ENCODE measurements at regions not wholly inside any gene's neighbourhood (a gene's known extent, or its start where the extent isn't known, plus 50 kb on each side); places are given as distances from the start of the nearest gene placed in this dataset.

GRCh38 chr1:209356976-209357377 is 226.5 kb upstream of the CAMK1G start:
- Mint-ChIP-seq H3K4me1 (ENCODE audit: low read depth) (no peaks in the 10 kb centered on the region), H3K4me3 (no peak overlapping the region), H3K27ac (no peak overlapping the region), H3K27me3 (no peaks in the 10 kb centered on the region), H3K9me3 (no peaks in the 10 kb centered on the region), H3K36me3 (ENCODE audit: low read depth) (no peaks in the 10 kb centered on the region)
- ATAC-seq (ENCODE audit: poor library complexity), result no peak
- ChIA-PET POLR2A (no interaction called here), CTCF (no interaction called here)
- no peak overlapping the region for H3K4me3 ChIP-seq (ENCODE audit: low read length)
- H3K9me3 ChIP-seq (ENCODE audit: control insufficient read depth in 1 of 2, insufficient read depth in 1 of 2, low read length in 2 of 2), result no peaks in the 10 kb centered on the region
- intact Hi-C loops (cut with DNase I, micrococcal nuclease), result no loop called here
- no peaks in the 10 kb centered on the region for H3K4me1 ChIP-seq (ENCODE audit: insufficient read depth, low read length)
- H3K36me3 ChIP-seq (ENCODE audit: insufficient read depth, low read length), result no peaks in the 10 kb centered on the region
- H3K27me3 ChIP-seq (ENCODE audit: control insufficient read depth in 1 of 2, insufficient read depth in 2 of 2, low read length in 2 of 2), result peaks cover 0 to 3% of the 10 kb centered on the region in 2 experiments
- DNase-seq, result no peak
- no peak overlapping the region for H3K27ac ChIP-seq (ENCODE audit: low read depth in 1 of 2, low read length in 2 of 2)
- no peak for TF ChIP-seq CTCF (IDR thresholded peaks at IDR 0.05)

GRCh38 chr1:209363112-209363511 is 220.4 kb upstream of the CAMK1G start:
- Mint-ChIP-seq H3K4me1 (ENCODE audit: low read depth) (no peaks in the 10 kb centered on the region), H3K36me3 (ENCODE audit: low read depth) (no peaks in the 10 kb centered on the region), H3K27me3 (no peaks in the 10 kb centered on the region), H3K4me3 (no peak overlapping the region), H3K27ac (no peak overlapping the region), H3K9me3 (no peaks in the 10 kb centered on the region)
- DNase-seq (no peak), ATAC-seq (ENCODE audit: poor library complexity) (no peak)
- Histone ChIP-seq H3K27me3 (ENCODE audit: control insufficient read depth in 1 of 2, insufficient read depth in 2 of 2, low read length in 2 of 2) (peaks cover 0 to 3% of the 10 kb centered on the region in 2 experiments), H3K4me3 (ENCODE audit: low read length) (no peak overlapping the region), H3K27ac (ENCODE audit: low read depth in 1 of 2, low read length in 2 of 2) (no peak overlapping the region), H3K9me3 (ENCODE audit: control insufficient read depth in 1 of 2, insufficient read depth in 1 of 2, low read length in 2 of 2) (no peaks in the 10 kb centered on the region), H3K36me3 (ENCODE audit: insufficient read depth, low read length) (no peaks in the 10 kb centered on the region), H3K4me1 (ENCODE audit: insufficient read depth, low read length) (no peaks in the 10 kb centered on the region)
- TF ChIP-seq CTCF (IDR thresholded peaks at IDR 0.05), result no peak
- ChIA-PET POLR2A (no interaction called here), CTCF (no interaction called here)
- intact Hi-C loops (cut with DNase I, micrococcal nuclease), result no loop called here

GRCh38 chr1:209364716-209365115 is 218.8 kb upstream of the CAMK1G start:
- Mint-ChIP-seq H3K27ac (no peak overlapping the region), H3K36me3 (ENCODE audit: low read depth) (no peaks in the 10 kb centered on the region), H3K9me3 (no peaks in the 10 kb centered on the region), H3K4me1 (ENCODE audit: low read depth) (no peaks in the 10 kb centered on the region), H3K4me3 (no peak overlapping the region), H3K27me3 (peaks cover 8% of the 10 kb centered on the region)
- POLR2A ChIA-PET, result no interaction called here
- ATAC-seq (ENCODE audit: poor library complexity) (no peak), DNase-seq (no peak)
- CTCF ChIA-PET, result no interaction called here
- Histone ChIP-seq H3K27me3 (ENCODE audit: control insufficient read depth in 1 of 2, insufficient read depth in 2 of 2, low read length in 2 of 2) (peaks cover 0 to 3% of the 10 kb centered on the region in 2 experiments), H3K4me1 (ENCODE audit: insufficient read depth, low read length) (no peaks in the 10 kb centered on the region), H3K36me3 (ENCODE audit: insufficient read depth, low read length) (no peaks in the 10 kb centered on the region), H3K9me3 (ENCODE audit: control insufficient read depth in 1 of 2, insufficient read depth in 1 of 2, low read length in 2 of 2) (no peaks in the 10 kb centered on the region), H3K4me3 (ENCODE audit: low read length) (no peak overlapping the region), H3K27ac (ENCODE audit: low read depth in 1 of 2, low read length in 2 of 2) (no peak overlapping the region)
- intact Hi-C loops (cut with DNase I, micrococcal nuclease), result no loop called here
- no peak for TF ChIP-seq CTCF (IDR thresholded peaks at IDR 0.05)
